ENCODE measurements at regions not wholly inside any gene's neighbourhood (a gene's known extent, or its start where the extent isn't known, plus 50 kb on each side); places are given as distances from the start of the nearest gene placed in this dataset.

GRCh38 chr1:9422321-9422720, 116.9 kb upstream of the SLC25A33 start:
- no peak for DNase-seq
- no peak overlapping the region for H3K23ac ChIP-seq (ENCODE audit: insufficient read length, low read depth, low read length)
- H3K9me3 ChIP-seq (ENCODE audit: control insufficient read depth, low read depth, low read length), result no peaks in the 10 kb centered on the region
- Mint-ChIP-seq H3K36me3 (ENCODE audit: insufficient read depth in 1 of 3, low read depth in 3 of 3) (no peaks in the 10 kb centered on the region), H3K4me1 (peaks cover 3 to 7% of the 10 kb centered on the region in 2 experiments; a peak in 3 of 4 replicates), H3K27me3 (ENCODE audit: low read depth) (peaks cover 5% of the 10 kb centered on the region), H3K4me3 (no peak overlapping the region), H3K27ac (no peak overlapping the region), H3K9me3 (no peaks in the 10 kb centered on the region)
- H2BK20ac ChIP-seq (ENCODE audit: low read depth, low read length, poor library complexity, severe bottlenecking), result no peak overlapping the region
- H3K4me2 ChIP-seq (ENCODE audit: insufficient read depth, insufficient read length, low read length), result no peak overlapping the region
- H3K4ac ChIP-seq (ENCODE audit: low read depth, low read length), result no peak overlapping the region
- H3K79me1 ChIP-seq (ENCODE audit: insufficient read depth, low read depth, low read length, poor library complexity, severe bottlenecking), result no peaks in the 10 kb centered on the region
- H4K91ac ChIP-seq (ENCODE audit: insufficient read length, low read depth, low read length), result no peak overlapping the region
- no peak overlapping the region for H4K5ac ChIP-seq (ENCODE audit: insufficient read length, low read depth, low read length)
- H2BK12ac ChIP-seq (ENCODE audit: insufficient read length, low read depth, low read length), result no peak overlapping the region
- TF ChIP-seq CTCF (conservative IDR thresholded peaks at IDR 0.05), result no peak
- H3K56ac ChIP-seq (ENCODE audit: insufficient read length, low read depth, low read length), result no peak overlapping the region
- H3K14ac ChIP-seq (ENCODE audit: insufficient read depth, low read length), result no peak overlapping the region
- H3K4me1 ChIP-seq (ENCODE audit: insufficient read depth, low read length), result no peaks in the 10 kb centered on the region
- H3K9ac ChIP-seq (ENCODE audit: extremely low read depth, insufficient read length, low read length), result no peak overlapping the region
- no CpG with 5 or more reads among the region's 14 CpGs for WGBS (ENCODE audit: extremely low coverage, insufficient read length, low lambda C conversion rate)
- H3K27ac ChIP-seq (ENCODE audit: insufficient read length, low read depth, low read length), result no peak overlapping the region
- H2BK120ac ChIP-seq (ENCODE audit: low read depth, low read length, poor library complexity, severe bottlenecking), result no peak overlapping the region
- no peaks in the 10 kb centered on the region for H4K20me1 ChIP-seq (ENCODE audit: control insufficient read depth, insufficient read depth, insufficient read length)
- no peaks in the 10 kb centered on the region for H3K79me2 ChIP-seq (ENCODE audit: insufficient read depth, low read length)
- no peak overlapping the region for H2AK5ac ChIP-seq (ENCODE audit: insufficient read length, low read length)
- no peak overlapping the region for H3T11ph ChIP-seq (ENCODE audit: low read length)
- no peak overlapping the region for H2BK15ac ChIP-seq (ENCODE audit: low read depth, low read length)
- H4K8ac ChIP-seq (replicated peaks; ENCODE audit: insufficient read length, low read depth, low read length), result no peak overlapping the region
- H3K18ac ChIP-seq (ENCODE audit: insufficient read length, low read depth, low read length), result no peak overlapping the region
- H2BK5ac ChIP-seq (ENCODE audit: insufficient read length, low read length), result no peak overlapping the region
- H3K27me3 ChIP-seq (ENCODE audit: insufficient read depth, low read length), result no peaks in the 10 kb centered on the region; the same call in 1 of the 2 replicates
- no peaks in the 10 kb centered on the region for H3K23me2 ChIP-seq (ENCODE audit: insufficient read length, low read depth, low read length, poor library complexity, severe bottlenecking)
- no peak overlapping the region for H2AFZ ChIP-seq (ENCODE audit: low read length)

Data from H9 (cell line).